Liver (tissue), 8 donors: ENCODE measurements at regions not wholly inside any gene's neighbourhood (a gene's known extent, or its start where the extent isn't known, plus 50 kb on each side); places are given as distances from the start of the nearest gene placed in this dataset.

Source experiments
- DNase-seq: peaks from one replicate; pipeline ENCODE4 v3.0.0-alpha.2; 2017; ENCODE audit warnings: low spot score
- H3K27ac ChIP-seq, 2 donors: one replicate each; pipeline ENCODE4 v1.7.0; 2013; ENCODE audit warnings: inconsistent platforms in 2 of 2, low read length in 2 of 2, control low read depth in 1 of 2, low read depth in 1 of 2, mild to moderate bottlenecking in 1 of 2
- H3K27me3 ChIP-seq, 4 donors: one replicate each; pipeline versions ENCODE4 v1.6.1 to v1.7.0; 2013; ENCODE audit warnings: low read length in 3 of 4, inconsistent platforms in 1 of 4, mild to moderate bottlenecking in 1 of 4, moderate library complexity in 1 of 4; ENCODE audit not compliant: control insufficient read depth in 4 of 4, insufficient read depth in 4 of 4
- H3K36me3 ChIP-seq, 4 donors: one replicate each; pipeline versions ENCODE4 v1.6.1 to v1.7.0; 2013; ENCODE audit warnings: low read length in 3 of 4, mild to moderate bottlenecking in 3 of 4, low read depth in 1 of 4, moderate library complexity in 1 of 4; ENCODE audit not compliant: control insufficient read depth in 4 of 4, insufficient read depth in 3 of 4
- H3K4me1 ChIP-seq, 4 donors: one replicate each; pipeline versions ENCODE4 v1.6.1 to v1.7.0; 2013; ENCODE audit warnings: low read length in 3 of 4, mild to moderate bottlenecking in 3 of 4, moderate library complexity in 1 of 4; ENCODE audit not compliant: control insufficient read depth in 4 of 4, insufficient read depth in 4 of 4
- H3K4me3 ChIP-seq, 3 donors: one replicate each; pipeline versions ENCODE4 v1.6.1 to v1.7.0; 2013; ENCODE audit warnings: low read length in 3 of 3, control low read depth in 1 of 3, low read depth in 1 of 3, mild to moderate bottlenecking in 1 of 3
- H3K9ac ChIP-seq, 2 donors: one replicate each; pipeline ENCODE4 v1.7.0; 2013; ENCODE audit warnings: low read length in 2 of 2, mild to moderate bottlenecking in 2 of 2, moderate library complexity in 2 of 2, control low read depth in 1 of 2, low read depth in 1 of 2
- H3K9me3 ChIP-seq, 4 donors: one replicate each; pipeline versions ENCODE4 v1.6.1 to v1.7.0; 2013; ENCODE audit warnings: low read length in 3 of 4; ENCODE audit not compliant: control insufficient read depth in 4 of 4
- ATF3 ChIP-seq: IDR thresholded peaks from 2 replicates; pipeline ENCODE4 v1.6.1; 2016; ENCODE audit warnings: antibody characterized with exemption
- CTCF ChIP-seq: fragments of 150-350 bp; IDR thresholded peaks from 2 replicates; pipeline ENCODE4 v1.5.1; 2017; ENCODE audit warnings: improper control_type of control experiment, low read depth, low read length; ENCODE audit not compliant: missing input control
- EGR1 ChIP-seq, 2 donors: IDR thresholded peaks; 2 replicates each; pipeline ENCODE4 v1.6.1; 2016 to 2018; ENCODE audit warnings: antibody characterized with exemption in 2 of 2, low read depth in 2 of 2
- FOXA1 ChIP-seq: IDR thresholded peaks from 2 replicates; pipeline ENCODE4 v1.6.1; 2016; ENCODE audit warnings: antibody characterized with exemption
- HNF4A ChIP-seq, 2 donors: conservative IDR thresholded peaks; 2 replicates each; pipeline ENCODE4 v1.6.1; 2016; ENCODE audit warnings: antibody characterized with exemption in 2 of 2, mild to moderate bottlenecking in 2 of 2
- HNF4G ChIP-seq: IDR thresholded peaks from 2 replicates; pipeline ENCODE4 v1.6.1; 2016; ENCODE audit warnings: antibody characterized with exemption
- JUND ChIP-seq, 2 donors: IDR thresholded peaks; 2 replicates each; pipeline ENCODE4 v1.6.1; 2016; ENCODE audit warnings: antibody characterized with exemption in 2 of 2
- MAX ChIP-seq: IDR thresholded peaks from 2 replicates; pipeline ENCODE4 v1.6.1; 2016; ENCODE audit warnings: antibody characterized with exemption
- NR2F2 ChIP-seq: IDR thresholded peaks from 2 replicates; pipeline ENCODE4 v1.6.1; 2016; ENCODE audit warnings: antibody characterized with exemption
- RAD21 ChIP-seq, 2 donors: IDR thresholded peaks; 2 replicates each; pipeline ENCODE4 v1.6.1; 2016; ENCODE audit warnings: antibody characterized with exemption in 2 of 2, mild to moderate bottlenecking in 2 of 2
- REST ChIP-seq: IDR thresholded peaks from 2 replicates; pipeline ENCODE4 v1.6.1; 2016; ENCODE audit warnings: antibody characterized with exemption, mild to moderate bottlenecking
- RXRA ChIP-seq, 2 donors: IDR thresholded peaks; 2 replicates each; pipeline ENCODE4 v1.6.1; 2017 to 2018; ENCODE audit warnings: antibody characterized with exemption in 2 of 2, mild to moderate bottlenecking in 1 of 2
- SP1 ChIP-seq: IDR thresholded peaks from 2 replicates; pipeline ENCODE4 v1.6.1; 2018; ENCODE audit warnings: antibody characterized with exemption, mild to moderate bottlenecking
- TAF1 ChIP-seq: conservative IDR thresholded peaks from 2 replicates; pipeline ENCODE4 v1.6.1; 2016; ENCODE audit warnings: antibody characterized with exemption, mild to moderate bottlenecking
- YY1 ChIP-seq: IDR thresholded peaks from 2 replicates; pipeline ENCODE4 v1.6.1; 2016; ENCODE audit warnings: antibody characterized with exemption, mild to moderate bottlenecking
- ZBTB33 ChIP-seq: IDR thresholded peaks from 2 replicates; pipeline ENCODE4 v1.6.1; 2016; ENCODE audit warnings: antibody characterized with exemption
- WGBS: extraction: QIAGEN DNeasy Blood & Tissue Kit; methylation state at CpG from one replicate; pipeline ENCODE4 v1.1.7; 2013; 5-methylcytosine and 5-hydroxymethylcytosine counted together
- donor health status: healthy.
- donor health status: healthy.
- donor health status: healthy.
- donor health status: healthy.
- donor health status: healthy.

- no peak for TF ChIP-seq CTCF
- TF ChIP-seq RXRA (IDR thresholded peaks at IDR 0.05): no peak
- TF ChIP-seq ATF3: no peak
These were observed 102.6 kb upstream of the RBBP8 start (continued) for GRCh38 chr18:22830511-22830910.

GRCh38 chr18:22831441-22831904 lies 101.7 kb upstream of the RBBP8 start:
- peak; percentile 84 to 88 for TF ChIP-seq JUND (IDR thresholded peaks at IDR 0.05)
- no peak for TF ChIP-seq REST
- TF ChIP-seq RAD21 (IDR thresholded peaks at IDR 0.05): no peak
- TF ChIP-seq FOXA1: no peak
- TF ChIP-seq EGR1 (IDR thresholded peaks at IDR 0.05; ENCODE audit: low read depth in 2 of 2): no peak
- TF ChIP-seq ZBTB33: no peak
- TF ChIP-seq SP1: peak; percentile 22
- TF ChIP-seq NR2F2: no peak
- TF ChIP-seq TAF1: no peak
- TF ChIP-seq HNF4A (conservative IDR thresholded peaks at IDR 0.05): peak; percentile 58 to 82
- no peak for TF ChIP-seq YY1
- no peak for TF ChIP-seq MAX
- TF ChIP-seq RXRA (IDR thresholded peaks at IDR 0.05): peak; percentile 32 to 45
- TF ChIP-seq CTCF: no peak
- TF ChIP-seq ATF3: peak; percentile 54
- TF ChIP-seq HNF4G: peak; percentile 54
- H3K4me3 ChIP-seq: no peak overlapping the region
- H3K4me1 ChIP-seq: no peaks in the 10 kb centered on the region
- WGBS: 67% methylated on average over 1 of the region's 1 CpG
- no peak overlapping the region for H3K9ac ChIP-seq
- no peaks in the 10 kb centered on the region for H3K9me3 ChIP-seq
- H3K27ac ChIP-seq: no peak overlapping the region
- DNase-seq: no peak
- no peaks in the 10 kb centered on the region for H3K27me3 ChIP-seq
- H3K36me3 ChIP-seq: no peaks in the 10 kb centered on the region
